Endothelial cell (in vitro differentiated cells): ENCODE measurements at regions not wholly inside any gene's neighbourhood (a gene's known extent, or its start where the extent isn't known, plus 50 kb on each side); places are given as distances from the start of the nearest gene placed in this dataset.

Experiments
- DNase-seq: peaks from one replicate; pipeline ENCODE4 v3.0.0; 2021; ENCODE audit warnings: low spot score
- H3K27ac Mint-ChIP-seq: one replicate; pipeline ENCODE4 v1.8.0; 2021; ENCODE audit warnings: mixed read lengths, inconsistent platforms; ENCODE audit not compliant: unreplicated experiment
- H3K27me3 Mint-ChIP-seq: one replicate; pipeline ENCODE4 v1.8.0; 2021; ENCODE audit warnings: mild to moderate bottlenecking, moderate library complexity, mixed read lengths, inconsistent platforms; ENCODE audit not compliant: unreplicated experiment
- H3K36me3 Mint-ChIP-seq: one replicate; pipeline ENCODE4 v1.8.0; 2021; ENCODE audit warnings: mild to moderate bottlenecking, low read depth, mixed read lengths, inconsistent platforms; ENCODE audit not compliant: unreplicated experiment
- H3K4me1 Mint-ChIP-seq: one replicate; pipeline ENCODE4 v1.8.0; 2021; ENCODE audit warnings: mild to moderate bottlenecking, mixed read lengths, inconsistent platforms; ENCODE audit not compliant: unreplicated experiment
- H3K4me3 Mint-ChIP-seq: one replicate; pipeline ENCODE4 v1.8.0; 2021; ENCODE audit warnings: mild to moderate bottlenecking, mixed read lengths, inconsistent platforms; ENCODE audit not compliant: unreplicated experiment
- H3K9me3 Mint-ChIP-seq: one replicate; pipeline ENCODE4 v1.8.0; 2021; ENCODE audit warnings: mixed read lengths, inconsistent platforms; ENCODE audit not compliant: unreplicated experiment
- CTCF ChIP-seq: fragments of 200-600 bp; sonication (generic); IDR thresholded peaks from one replicate; pipeline ENCODE4 v1.5.0; 2021; ENCODE audit warnings: antibody characterized with exemption; ENCODE audit not compliant: unreplicated experiment

DNA sequence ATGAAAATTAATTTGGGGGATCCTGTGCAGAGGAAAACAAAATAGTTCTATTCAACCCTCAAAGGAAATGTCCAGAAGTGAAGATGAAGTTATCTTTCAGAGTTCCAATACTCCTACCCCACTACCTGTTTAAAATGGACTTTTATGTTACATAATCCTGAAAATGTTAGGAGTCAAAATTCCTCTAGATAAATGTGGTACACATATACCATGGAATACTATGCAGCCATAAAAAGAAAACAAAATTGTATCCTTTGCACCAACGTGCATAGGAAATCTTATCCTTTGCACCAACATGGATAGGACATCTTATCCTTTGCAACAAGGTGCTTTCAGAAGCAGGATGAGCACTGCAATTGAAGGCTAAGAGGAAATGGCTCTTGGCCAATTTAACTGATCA lies 245.2 kb downstream of the LTN1 start:
- no peaks in the 10 kb centered on the region for H3K36me3 Mint-ChIP-seq
- DNase-seq = no peak
- TF ChIP-seq CTCF = no peak
- peaks cover 1% of the 10 kb centered on the region for H3K27me3 Mint-ChIP-seq
- H3K9me3 Mint-ChIP-seq = no peaks in the 10 kb centered on the region
- H3K27ac Mint-ChIP-seq = no peak overlapping the region
- no peak overlapping the region for H3K4me3 Mint-ChIP-seq
- H3K4me1 Mint-ChIP-seq = no peaks in the 10 kb centered on the region

GRCh38 chr21:28746166-28746565 lies 246.5 kb downstream of the LTN1 start:
- H3K27me3 Mint-ChIP-seq = peaks cover 1% of the 10 kb centered on the region
- TF ChIP-seq CTCF = no peak
- no peaks in the 10 kb centered on the region for H3K36me3 Mint-ChIP-seq
- H3K4me1 Mint-ChIP-seq = peaks cover 3% of the 10 kb centered on the region
- no peak overlapping the region for H3K27ac Mint-ChIP-seq
- H3K4me3 Mint-ChIP-seq = no peak overlapping the region
- no peak for DNase-seq
- no peaks in the 10 kb centered on the region for H3K9me3 Mint-ChIP-seq

GRCh38 chr21:28745131-28746016 lies 247.3 kb downstream of the LTN1 start:
- H3K27ac Mint-ChIP-seq = no peak overlapping the region
- DNase-seq = peak; percentile 74
- peaks cover 3% of the 10 kb centered on the region for H3K4me1 Mint-ChIP-seq
- H3K4me3 Mint-ChIP-seq = no peak overlapping the region
- peak; percentile 72 for TF ChIP-seq CTCF
- no peaks in the 10 kb centered on the region for H3K9me3 Mint-ChIP-seq
- H3K27me3 Mint-ChIP-seq = peaks cover 1% of the 10 kb centered on the region
- no peaks in the 10 kb centered on the region for H3K36me3 Mint-ChIP-seq

GRCh38 chr21:28743723-28744122 lies 249.0 kb downstream of the LTN1 start:
- peaks cover 1% of the 10 kb centered on the region for H3K27me3 Mint-ChIP-seq
- no peak overlapping the region for H3K27ac Mint-ChIP-seq
- H3K9me3 Mint-ChIP-seq = no peaks in the 10 kb centered on the region
- H3K4me1 Mint-ChIP-seq = peaks cover 6% of the 10 kb centered on the region
- no peak for DNase-seq
- no peak for TF ChIP-seq CTCF
- no peaks in the 10 kb centered on the region for H3K36me3 Mint-ChIP-seq
- no peak overlapping the region for H3K4me3 Mint-ChIP-seq

GRCh38 chr21:28742527-28742926 lies 250.2 kb downstream of the LTN1 start:
- no peak for TF ChIP-seq CTCF
- H3K9me3 Mint-ChIP-seq = no peaks in the 10 kb centered on the region
- no peak overlapping the region for H3K4me3 Mint-ChIP-seq
- no peak overlapping the region for H3K27ac Mint-ChIP-seq
- no peak for DNase-seq
- peaks cover 1% of the 10 kb centered on the region for H3K27me3 Mint-ChIP-seq
- no peaks in the 10 kb centered on the region for H3K36me3 Mint-ChIP-seq
- peaks cover 6% of the 10 kb centered on the region for H3K4me1 Mint-ChIP-seq
